ENCODE measurements at regions not wholly inside any gene's neighbourhood (a gene's known extent, or its start where the extent isn't known, plus 50 kb on each side); places are given as distances from the start of the nearest gene placed in this dataset.

DNA sequence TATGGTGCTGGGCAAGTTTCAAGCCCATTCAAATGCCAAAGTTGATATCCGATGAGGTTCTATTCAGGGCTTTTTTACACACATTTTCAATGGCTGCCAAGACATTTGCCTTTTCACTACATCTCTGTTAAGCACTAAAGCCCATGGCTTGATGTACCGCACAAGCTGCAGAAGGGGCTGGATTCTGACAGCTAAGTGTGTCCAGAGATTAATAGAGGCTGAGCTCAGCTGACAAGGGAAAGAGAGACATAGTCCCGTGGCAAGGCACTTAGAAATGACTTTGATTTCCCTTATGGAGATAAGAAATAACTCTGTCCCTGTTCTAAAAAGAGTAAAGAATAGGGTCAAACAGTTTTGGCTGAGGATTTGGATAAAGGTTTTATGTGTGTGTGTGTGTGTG is 198.6 kb downstream of the DMRT2 start:
- Mint-ChIP-seq H3K9me3 (no peaks in the 10 kb centered on the region), H3K27me3 (peaks cover 0 to 3% (median 0%) of the 10 kb centered on the region in 5 donors), H3K4me1 (peaks cover 0 to 2% (median 0%) of the 10 kb centered on the region in 4 donors), H3K4me3 (no peak overlapping the region), H3K36me3 (no peaks in the 10 kb centered on the region), H3K27ac (no peak overlapping the region)
- POLR2A ChIA-PET, result no interaction called here
- ATAC-seq (no peak), DNase-seq (no peak)

DNA sequence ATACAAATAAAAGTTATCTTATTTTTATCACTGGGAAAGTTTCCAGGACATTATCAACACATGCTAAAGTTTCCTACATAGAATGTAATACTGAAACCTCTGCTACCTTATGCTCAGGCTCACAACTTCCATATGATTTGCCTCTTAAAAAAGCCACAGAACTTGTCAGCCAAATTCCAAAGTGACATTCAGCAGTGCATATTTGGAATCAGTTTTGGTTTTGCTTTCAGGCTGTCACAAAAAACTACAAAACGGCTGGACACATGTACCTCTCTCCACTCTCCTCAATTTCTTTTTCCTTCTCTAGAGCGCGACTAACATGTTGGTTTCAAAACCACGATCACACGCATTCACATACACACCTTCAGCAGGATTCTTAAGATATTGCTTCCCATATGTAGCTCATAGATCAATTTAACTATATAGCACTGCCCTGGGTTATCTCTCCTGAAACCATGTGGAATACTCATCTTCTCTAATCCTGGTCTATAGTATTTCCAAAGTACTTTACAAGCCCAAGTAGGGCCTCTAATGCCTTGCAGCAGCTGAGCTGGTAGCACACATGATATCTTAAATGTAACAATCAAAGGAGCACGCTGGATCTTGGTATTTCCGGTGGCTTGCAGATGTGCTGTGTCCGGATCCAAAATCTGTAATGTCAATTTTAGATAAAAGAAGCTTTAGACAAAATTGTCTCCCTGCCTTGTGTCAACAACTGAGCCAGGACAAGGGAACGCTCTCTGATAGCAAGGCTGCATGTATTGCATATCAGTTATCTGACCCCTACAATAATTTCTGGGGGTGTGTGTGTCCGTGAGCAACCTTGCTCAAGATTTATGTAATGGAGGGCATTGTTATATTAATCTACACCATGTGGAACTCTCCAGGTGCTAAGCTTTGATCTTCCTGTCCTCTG is 203.2 kb downstream of the DMRT2 start:
- Mint-ChIP-seq H3K36me3 (no peaks in the 10 kb centered on the region), H3K4me3 (no peak overlapping the region), H3K4me1 (no peaks in the 10 kb centered on the region), H3K27ac (no peak overlapping the region), H3K27me3 (peaks cover 0 to 9% (median 3%) of the 10 kb centered on the region in 5 donors), H3K9me3 (peaks cover 0 to 2% (median 0%) of the 10 kb centered on the region in 9 donors)
- no peak for ATAC-seq
- POLR2A ChIA-PET, result interaction anchor here (0.5 kb wide), 1 partner anchor 797 kb away, joined by 4 read pairs; no protein-coding TSS in a partner anchor
- DNase-seq, result no peak

DNA sequence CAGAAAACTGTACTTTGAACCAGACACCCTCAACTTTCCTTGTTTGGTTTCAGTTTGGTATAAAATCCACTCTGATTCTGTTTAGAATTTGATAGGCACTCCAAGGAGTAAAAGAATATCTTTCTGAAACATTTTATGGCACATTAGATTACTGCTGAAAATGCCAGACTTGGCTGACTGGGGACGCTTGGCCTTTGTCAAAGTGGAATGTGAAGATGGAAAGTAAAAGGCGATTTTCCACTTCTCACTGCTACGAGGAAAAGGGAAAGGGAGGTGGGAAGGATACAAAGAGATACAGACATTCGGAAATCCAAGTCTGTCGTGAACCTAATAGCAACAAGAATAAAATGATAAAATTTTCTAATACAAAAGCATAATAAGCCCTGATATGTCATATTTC is 203.9 kb downstream of the DMRT2 start:
- POLR2A ChIA-PET, result no interaction called here
- Mint-ChIP-seq H3K4me3 (no peak overlapping the region), H3K27ac (no peak overlapping the region), H3K27me3 (peaks cover 0 to 9% (median 3%) of the 10 kb centered on the region in 5 donors), H3K36me3 (no peaks in the 10 kb centered on the region), H3K4me1 (no peaks in the 10 kb centered on the region), H3K9me3 (peaks cover 0 to 2% (median 0%) of the 10 kb centered on the region in 9 donors)
- ATAC-seq (no peak), DNase-seq (no peak)

- ATAC-seq, result no peak
Measured at GRCh38 chr9:1256178-1256577, 206.0 kb downstream of the DMRT2 start.

DNA sequence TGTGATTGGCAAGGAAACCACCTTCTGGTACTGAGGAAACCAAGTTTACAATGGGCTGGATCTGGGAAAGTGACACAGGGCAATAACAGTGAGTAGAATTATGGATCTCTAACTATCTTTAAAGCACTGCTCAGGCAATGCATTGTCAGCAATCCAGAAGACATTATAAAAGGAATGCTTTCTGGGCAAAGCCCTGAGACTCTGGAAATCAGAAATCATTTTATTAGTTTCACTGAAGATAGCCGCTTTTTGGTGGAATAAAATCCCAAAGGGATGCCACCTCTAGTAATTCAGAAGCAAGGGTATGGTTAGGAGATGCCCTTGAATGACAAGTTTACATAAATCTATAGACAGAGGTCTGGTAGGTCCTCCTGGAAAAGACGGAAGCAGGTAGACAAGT is 211.1 kb downstream of the DMRT2 start:
- Mint-ChIP-seq H3K4me3 (no peak overlapping the region), H3K36me3 (no peaks in the 10 kb centered on the region), H3K9me3 (peaks cover 0 to 2% (median 0%) of the 10 kb centered on the region in 9 donors), H3K27me3 (peaks cover 0 to 8% (median 1%) of the 10 kb centered on the region in 5 donors), H3K4me1 (peaks cover 0 to 1% (median 0%) of the 10 kb centered on the region in 4 donors), H3K27ac (no peak overlapping the region)
- DNase-seq, result no peak
- POLR2A ChIA-PET, result no interaction called here
- no peak for ATAC-seq

More at GRCh38 chr9:1256178-1256577, 206.0 kb downstream of the DMRT2 start:
- Mint-ChIP-seq H3K4me1 (no peaks in the 10 kb centered on the region), H3K9me3 (peaks cover 0 to 2% (median 0%) of the 10 kb centered on the region in 9 donors), H3K4me3 (no peak overlapping the region), H3K27ac (no peak overlapping the region), H3K36me3 (no peaks in the 10 kb centered on the region), H3K27me3 (peaks cover 3 to 9% (median 3%) of the 10 kb centered on the region in 5 donors)
- POLR2A ChIA-PET, result no interaction called here
- DNase-seq, result no peak

DNA sequence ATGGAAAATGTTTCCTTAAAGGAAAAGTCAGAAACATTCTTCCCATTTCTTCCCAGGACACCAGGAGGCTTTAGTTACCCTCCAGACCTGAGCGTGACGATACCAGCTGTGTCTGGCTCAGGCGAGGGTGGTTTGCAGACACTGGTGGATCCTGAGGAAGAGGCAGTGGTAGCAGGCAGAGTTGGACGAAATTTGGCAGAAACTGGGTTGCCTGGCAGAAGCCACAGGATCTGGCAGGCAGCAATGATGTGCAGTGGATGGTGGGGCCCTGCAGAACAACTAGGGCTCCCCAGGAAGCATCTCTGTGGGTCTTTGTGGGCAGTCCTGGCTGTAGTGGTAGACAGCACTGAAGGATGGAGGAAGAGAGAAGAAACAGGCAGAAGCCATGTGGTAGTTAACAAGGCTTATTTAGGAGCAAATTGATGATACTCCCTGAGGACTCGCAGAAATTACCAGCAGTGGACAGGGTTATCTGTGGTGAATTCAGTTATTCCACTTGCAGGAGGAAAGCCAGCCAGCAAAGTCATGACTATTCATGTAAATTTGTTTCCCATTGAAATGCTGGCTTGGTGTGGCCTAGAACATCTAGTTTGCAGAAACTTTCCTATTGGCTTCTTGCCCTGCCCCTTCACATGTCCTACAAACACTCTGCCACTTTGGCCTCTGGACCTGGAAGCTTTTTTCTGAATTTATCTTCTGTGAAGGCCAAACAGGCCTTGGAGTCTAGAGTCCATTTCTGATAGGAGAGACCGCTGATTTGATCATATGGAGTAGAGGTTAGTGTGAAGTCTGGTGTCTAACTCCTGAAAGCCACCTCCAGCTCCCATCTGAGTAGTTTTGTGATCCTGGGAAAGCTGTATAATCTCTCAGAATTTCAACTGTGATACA is 212.0 kb downstream of the DMRT2 start:
- no peak for ATAC-seq
- H3K4me1 Mint-ChIP-seq, result peaks cover 0 to 1% (median 0%) of the 10 kb centered on the region in 4 donors
- no peak overlapping the region for H3K27ac Mint-ChIP-seq
- no peak overlapping the region for H3K4me3 Mint-ChIP-seq
- H3K9me3 Mint-ChIP-seq, result peaks cover 0 to 3% (median 0%) of the 10 kb centered on the region in 9 donors
- no peak for DNase-seq
- POLR2A ChIA-PET, result no interaction called here
- H3K27me3 Mint-ChIP-seq, result peaks cover 0 to 8% (median 3%) of the 10 kb centered on the region in 5 donors
- no peaks in the 10 kb centered on the region for H3K36me3 Mint-ChIP-seq

GRCh38 chr9:1267141-1267570 is 217.0 kb downstream of the DMRT2 start:
- H3K27me3 Mint-ChIP-seq, result peaks cover 0 to 8% (median 2%) of the 10 kb centered on the region in 5 donors
- H3K4me1 Mint-ChIP-seq, result peaks cover 0 to 1% (median 0%) of the 10 kb centered on the region in 4 donors
- H3K36me3 Mint-ChIP-seq, result no peaks in the 10 kb centered on the region
- peaks cover 0 to 4% (median 0%) of the 10 kb centered on the region in 9 donors for H3K9me3 Mint-ChIP-seq
- ATAC-seq (no peak), DNase-seq (no peak)
- H3K4me3 Mint-ChIP-seq, result no peak overlapping the region
- H3K27ac Mint-ChIP-seq, result no peak overlapping the region
- POLR2A ChIA-PET, result no interaction called here

DNA sequence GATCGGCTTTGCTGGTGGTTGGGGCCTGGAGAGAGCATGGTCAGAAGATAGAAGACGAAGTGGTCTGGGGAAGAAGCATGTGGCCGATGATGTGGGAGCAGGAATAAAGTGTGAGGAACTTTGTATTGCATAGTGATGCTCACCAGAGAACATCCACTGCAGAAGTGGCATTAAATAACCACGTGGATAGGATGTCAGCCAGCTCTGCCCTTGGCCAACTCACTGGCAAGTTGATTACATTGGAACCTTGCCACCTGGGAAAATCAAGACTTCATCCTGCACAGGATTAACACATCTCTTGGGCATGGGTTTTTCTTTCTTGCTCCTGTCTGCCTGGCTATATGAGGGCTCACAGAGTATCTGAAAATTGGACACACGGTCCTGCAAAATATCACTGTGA is 217.4 kb downstream of the DMRT2 start:
- POLR2A ChIA-PET, result no interaction called here
- Mint-ChIP-seq H3K9me3 (peaks cover 0 to 4% (median 0%) of the 10 kb centered on the region in 9 donors), H3K4me1 (peaks cover 0 to 1% (median 0%) of the 10 kb centered on the region in 4 donors), H3K36me3 (no peaks in the 10 kb centered on the region), H3K27ac (no peak overlapping the region), H3K4me3 (no peak overlapping the region), H3K27me3 (peaks cover 0 to 8% (median 2%) of the 10 kb centered on the region in 5 donors)
- ATAC-seq (no peak), DNase-seq (no peak)

GRCh38 chr9:1269533-1270315 is 219.6 kb downstream of the DMRT2 start:
- peaks cover 0 to 8% (median 3%) of the 10 kb centered on the region in 5 donors for H3K27me3 Mint-ChIP-seq
- H3K4me3 Mint-ChIP-seq, result no peak overlapping the region
- H3K36me3 Mint-ChIP-seq, result no peaks in the 10 kb centered on the region
- DNase-seq, result no peak
- no peaks in the 10 kb centered on the region for H3K4me1 Mint-ChIP-seq
- ATAC-seq, result no peak
- POLR2A ChIA-PET, result no interaction called here
- H3K27ac Mint-ChIP-seq, result no peak overlapping the region
- peaks cover 0 to 4% (median 0%) of the 10 kb centered on the region in 9 donors for H3K9me3 Mint-ChIP-seq

DNA sequence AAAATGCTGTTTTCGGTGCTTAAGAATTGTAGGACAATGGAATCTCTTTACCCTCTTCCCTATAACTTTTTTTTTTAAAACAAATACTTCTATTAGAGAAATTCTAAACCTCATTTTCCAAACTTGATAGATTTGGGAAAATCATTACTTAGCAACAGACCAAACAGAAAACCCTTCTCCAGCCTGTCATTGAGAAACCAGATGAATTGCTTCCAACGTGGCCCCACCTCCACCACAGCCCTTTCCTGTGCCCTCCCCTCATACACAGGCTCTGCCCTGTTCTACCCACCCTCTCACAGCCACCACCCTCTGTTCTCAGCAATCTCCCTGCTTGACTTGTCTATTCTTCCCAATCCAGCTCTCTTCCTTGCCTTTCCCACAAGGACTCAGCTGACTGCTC is 221.2 kb downstream of the DMRT2 start:
- Mint-ChIP-seq H3K27ac (peak overlapping the region in 1 of 10 donors; percentile 60), H3K27me3 (peaks cover 0 to 8% (median 3%) of the 10 kb centered on the region in 5 donors), H3K4me3 (no peak overlapping the region), H3K4me1 (no peaks in the 10 kb centered on the region), H3K9me3 (peaks cover 0 to 4% (median 0%) of the 10 kb centered on the region in 9 donors), H3K36me3 (no peaks in the 10 kb centered on the region)
- DNase-seq (no peak), ATAC-seq (no peak)
- POLR2A ChIA-PET, result no interaction called here

- POLR2A ChIA-PET, result no interaction called here
- no peak for ATAC-seq
- Mint-ChIP-seq H3K36me3 (no peaks in the 10 kb centered on the region), H3K9me3 (peaks cover 0 to 4% (median 0%) of the 10 kb centered on the region in 9 donors), H3K27me3 (peaks cover 0 to 8% (median 5%) of the 10 kb centered on the region in 5 donors), H3K4me3 (no peak overlapping the region), H3K4me1 (no peaks in the 10 kb centered on the region), H3K27ac (peak overlapping the region in 2 of 10 donors; percentile 60 to 68)
- DNase-seq, result no peak
Measured at GRCh38 chr9:1271786-1272185, 221.6 kb downstream of the DMRT2 start.

GRCh38 chr9:1272488-1272887 is 222.3 kb downstream of the DMRT2 start:
- peaks cover 0 to 3% (median 0%) of the 10 kb centered on the region in 9 donors for H3K9me3 Mint-ChIP-seq
- ATAC-seq (no peak), DNase-seq (no peak)
- H3K4me3 Mint-ChIP-seq, result no peak overlapping the region
- H3K4me1 Mint-ChIP-seq, result no peaks in the 10 kb centered on the region
- peak overlapping the region in 1 of 10 donors; percentile 68 for H3K27ac Mint-ChIP-seq
- H3K27me3 Mint-ChIP-seq, result peaks cover 0 to 7% (median 2%) of the 10 kb centered on the region in 5 donors
- POLR2A ChIA-PET, result no interaction called here
- H3K36me3 Mint-ChIP-seq, result no peaks in the 10 kb centered on the region

All from naive thymus-derived CD8-positive, alpha-beta T cell (primary cell).